WERI-Rb-1 (cell line): ENCODE measurements at regions not wholly inside any gene's neighbourhood (a gene's known extent, or its start where the extent isn't known, plus 50 kb on each side); places are given as distances from the start of the nearest gene placed in this dataset.

ENCODE experiments used
- DNase-seq: peaks from one replicate; pipeline ENCODE4 v3.0.0-alpha.2; 2020
- H3K27ac ChIP-seq: fragments of 250-450 bp; sonication (Bioruptor Pico); 2 replicates; pipeline ENCODE4 v1.5.1; 2020; ENCODE audit warnings: mild to moderate bottlenecking, moderate library complexity
- H3K27me3 ChIP-seq: fragments of 250-450 bp; sonication (Bioruptor Pico); 2 replicates; pipeline ENCODE4 v1.5.1; 2021; ENCODE audit warnings: mild to moderate bottlenecking, low read depth, moderate library complexity; ENCODE audit not compliant: insufficient read depth, severe bottlenecking
- H3K36me3 ChIP-seq: fragments of 250-450 bp; sonication (Bioruptor Pico); 2 replicates; pipeline ENCODE4 v1.5.1; 2020; ENCODE audit warnings: mild to moderate bottlenecking, moderate library complexity
- H3K4me3 ChIP-seq: 2 replicates; pipeline ENCODE4 v1.5.1; 2011; ENCODE audit warnings: low read depth, mild to moderate bottlenecking, control low read depth, low read length
- H3K9me3 ChIP-seq: fragments of 250-450 bp; sonication (Bioruptor Pico); 2 replicates; pipeline ENCODE4 v1.5.1; 2021; ENCODE audit warnings: mild to moderate bottlenecking, moderate library complexity; ENCODE audit not compliant: severe bottlenecking
- CTCF ChIP-seq: IDR thresholded peaks from 2 replicates; pipeline ENCODE4 v1.5.1; 2011; ENCODE audit warnings: low read depth, mild to moderate bottlenecking, control low read depth, inconsistent platforms, low read length

- Histone ChIP-seq H3K36me3 (no peaks in the 10 kb centered on the region), H3K4me3 (no peak overlapping the region), H3K27me3 (no peaks in the 10 kb centered on the region), H3K9me3 (no peaks in the 10 kb centered on the region), H3K27ac (no peak overlapping the region)
- no peak for DNase-seq
- no peak for TF ChIP-seq CTCF
These were observed 214.7 kb downstream of the FBXO15 start for GRCh38 chr18:73932976-73933375.

- no peak for TF ChIP-seq CTCF
- no peaks in the 10 kb centered on the region for H3K36me3 ChIP-seq
- DNase-seq, result no peak
- no peaks in the 10 kb centered on the region for H3K27me3 ChIP-seq
- H3K4me3 ChIP-seq, result no peak overlapping the region
- H3K9me3 ChIP-seq, result no peaks in the 10 kb centered on the region
- no peak overlapping the region for H3K27ac ChIP-seq
These were observed 220.1 kb downstream of the FBXO15 start for GRCh38 chr18:73927496-73927895.

GRCh38 chr18:73924836-73925235 is 222.8 kb downstream of the FBXO15 start:
- Histone ChIP-seq H3K36me3 (no peaks in the 10 kb centered on the region), H3K4me3 (no peak overlapping the region), H3K9me3 (no peaks in the 10 kb centered on the region), H3K27ac (no peak overlapping the region), H3K27me3 (no peaks in the 10 kb centered on the region)
- no peak for TF ChIP-seq CTCF
- no peak for DNase-seq

- no peak overlapping the region for H3K4me3 ChIP-seq
- no peaks in the 10 kb centered on the region for H3K36me3 ChIP-seq
- TF ChIP-seq CTCF, result no peak
- DNase-seq, result no peak
- no peaks in the 10 kb centered on the region for H3K27me3 ChIP-seq
- H3K9me3 ChIP-seq, result no peaks in the 10 kb centered on the region
- no peak overlapping the region for H3K27ac ChIP-seq
These were observed 223.3 kb downstream of the FBXO15 start for GRCh38 chr18:73924307-73924706.

GRCh38 chr18:73923866-73924265 is 223.8 kb downstream of the FBXO15 start:
- no peak overlapping the region for H3K4me3 ChIP-seq
- H3K9me3 ChIP-seq, result no peaks in the 10 kb centered on the region
- no peaks in the 10 kb centered on the region for H3K36me3 ChIP-seq
- DNase-seq, result no peak
- no peak for TF ChIP-seq CTCF
- no peak overlapping the region for H3K27ac ChIP-seq
- no peaks in the 10 kb centered on the region for H3K27me3 ChIP-seq

GRCh38 chr18:73920033-73920432 is 227.6 kb downstream of the FBXO15 start:
- Histone ChIP-seq H3K9me3 (no peaks in the 10 kb centered on the region), H3K36me3 (no peaks in the 10 kb centered on the region), H3K4me3 (no peak overlapping the region), H3K27me3 (no peaks in the 10 kb centered on the region), H3K27ac (no peak overlapping the region)
- DNase-seq, result no peak
- no peak for TF ChIP-seq CTCF
